Astrocyte (in vitro differentiated cells and primary cell): ENCODE measurements at regions not wholly inside any gene's neighbourhood (a gene's known extent, or its start where the extent isn't known, plus 50 kb on each side); places are given as distances from the start of the nearest gene placed in this dataset.

Experiments used
- EZH2 ChIP-seq: IDR thresholded peaks from 2 replicates; pipeline ENCODE4 v1.6.1; 2012; ENCODE audit warnings: mild to moderate bottlenecking, low read length, inconsistent platforms; ENCODE audit not compliant: insufficient read depth
- TF ChIP-seq, protein P1 (sequence below): IDR thresholded peaks from 2 replicates; pipeline ENCODE4 v1.5.1; 2011; ENCODE audit warnings: low read depth, mild to moderate bottlenecking, inconsistent platforms, low read length, moderate library complexity; ENCODE audit not compliant: insufficient read depth

DNA sequence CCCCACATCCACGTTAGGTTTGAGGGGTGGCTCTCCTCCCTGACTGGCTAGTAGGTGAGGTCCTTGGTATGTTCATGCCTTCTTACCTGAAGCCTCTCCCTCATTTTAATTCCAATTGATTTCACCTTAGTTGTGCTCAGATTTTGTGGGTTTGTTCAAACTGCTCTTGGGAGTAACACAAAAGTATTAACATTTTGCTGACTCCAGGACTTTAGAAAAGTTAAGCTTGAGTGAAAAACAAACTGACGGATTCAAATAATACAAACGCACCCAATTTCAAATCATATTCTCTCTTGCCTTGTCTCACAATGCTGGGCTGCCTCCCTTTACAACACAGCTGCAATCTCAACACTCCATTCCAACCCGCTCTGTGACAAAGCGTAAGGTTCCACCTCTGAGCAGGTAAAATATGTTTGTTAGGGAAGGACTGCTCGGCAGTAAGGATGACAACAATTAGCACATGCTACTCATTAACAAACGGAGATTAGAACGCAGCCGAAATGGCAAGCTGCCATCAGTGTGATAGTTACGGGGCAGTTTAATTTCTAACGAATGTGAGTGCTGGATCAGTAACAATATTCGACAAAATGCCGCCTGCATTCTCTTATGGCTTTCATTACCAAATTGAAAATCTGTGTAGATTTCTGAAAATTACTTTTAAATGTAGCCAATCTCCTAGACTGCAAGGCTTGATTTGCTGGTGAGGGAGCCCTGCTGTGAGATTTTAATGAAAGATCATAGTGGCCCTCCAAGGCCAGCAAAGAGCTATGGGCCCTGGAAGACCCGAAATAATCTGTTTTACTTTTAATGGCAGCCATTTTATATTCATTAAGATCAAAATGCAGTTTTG lies 730.6 kb upstream of the FANCL start:
- TF ChIP-seq, protein P1, sequence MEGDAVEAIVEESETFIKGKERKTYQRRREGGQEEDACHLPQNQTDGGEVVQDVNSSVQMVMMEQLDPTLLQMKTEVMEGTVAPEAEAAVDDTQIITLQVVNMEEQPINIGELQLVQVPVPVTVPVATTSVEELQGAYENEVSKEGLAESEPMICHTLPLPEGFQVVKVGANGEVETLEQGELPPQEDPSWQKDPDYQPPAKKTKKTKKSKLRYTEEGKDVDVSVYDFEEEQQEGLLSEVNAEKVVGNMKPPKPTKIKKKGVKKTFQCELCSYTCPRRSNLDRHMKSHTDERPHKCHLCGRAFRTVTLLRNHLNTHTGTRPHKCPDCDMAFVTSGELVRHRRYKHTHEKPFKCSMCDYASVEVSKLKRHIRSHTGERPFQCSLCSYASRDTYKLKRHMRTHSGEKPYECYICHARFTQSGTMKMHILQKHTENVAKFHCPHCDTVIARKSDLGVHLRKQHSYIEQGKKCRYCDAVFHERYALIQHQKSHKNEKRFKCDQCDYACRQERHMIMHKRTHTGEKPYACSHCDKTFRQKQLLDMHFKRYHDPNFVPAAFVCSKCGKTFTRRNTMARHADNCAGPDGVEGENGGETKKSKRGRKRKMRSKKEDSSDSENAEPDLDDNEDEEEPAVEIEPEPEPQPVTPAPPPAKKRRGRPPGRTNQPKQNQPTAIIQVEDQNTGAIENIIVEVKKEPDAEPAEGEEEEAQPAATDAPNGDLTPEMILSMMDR: no peak
- TF ChIP-seq EZH2: no peak
